ENCODE measurements at regions not wholly inside any gene's neighbourhood (a gene's known extent, or its start where the extent isn't known, plus 50 kb on each side); places are given as distances from the start of the nearest gene placed in this dataset.

- FAIRE-seq (no peak), DNase-seq (ENCODE audit: low read depth, low spot score) (no peak), ATAC-seq (no peak)
- SMC1A ChIA-PET (ENCODE audit: uncharacterized antibody, unreplicated experiment) = interaction anchor here (1.3 kb wide), 1 partner anchor 9 kb away, joined by 4 read pairs; no protein-coding TSS in a partner anchor
- Histone ChIP-seq H2AFZ (ENCODE audit: control insufficient read depth, low read depth, low read length) (no peak overlapping the region), H3K9ac (ENCODE audit: control insufficient read depth, insufficient read depth, low read length) (no peak overlapping the region), H3K36me3 (ENCODE audit: control insufficient read depth in 2 of 2, insufficient read depth in 2 of 2, low read length in 1 of 2) (no peaks in the 10 kb centered on the region), H3K9me3 (replicated peaks; ENCODE audit: control insufficient read depth, insufficient read depth, low read length) (no peaks in the 10 kb centered on the region), H3K27ac (ENCODE audit: control insufficient read depth, insufficient read depth) (no peak overlapping the region), H4K20me1 (ENCODE audit: control insufficient read depth, insufficient read depth) (no peaks in the 10 kb centered on the region), H3K4me3 (no peak overlapping the region), H3K4me1 (ENCODE audit: control insufficient read depth, insufficient read depth, low read length) (no peaks in the 10 kb centered on the region), H3K27me3 (replicated peaks in 1 of 2; ENCODE audit: control insufficient read depth in 2 of 2, insufficient read depth in 2 of 2, low read length in 1 of 2) (no peaks in the 10 kb centered on the region; a peak in 1 of 4 replicates), H3K4me2 (ENCODE audit: control insufficient read depth, insufficient read depth) (no peak overlapping the region), H3K79me2 (ENCODE audit: control insufficient read depth, insufficient read depth, low read length) (no peaks in the 10 kb centered on the region)
- intact Hi-C loops (cut with micrococcal nuclease; ENCODE audit: unreplicated experiment) (no loop called here), in situ Hi-C loops (cut with MboI) (no loop called here)
- CTCF ChIA-PET = no interaction called here
- no TSS peak for BruUV-seq (replicated peaks)
- WGBS (ENCODE audit: insufficient coverage, insufficient replicate concordance, low lambda C conversion rate, missing lambda C conversion rate) = 35% methylated on average over 7 of the region's 7 CpGs
- RAD21 ChIA-PET (ENCODE audit: unreplicated experiment) = no interaction called here
- POLR2A ChIA-PET = no interaction called here
- TF ChIP-seq BMI1 (IDR thresholded peaks at IDR 0.05; ENCODE audit: borderline replicate concordance) (no peak), JUND (IDR thresholded peaks at IDR 0.05; ENCODE audit: low read depth, low read length) (no peak), TAF1 (IDR thresholded peaks at IDR 0.05; ENCODE audit: borderline replicate concordance, low read depth, low read length) (no peak), PKNOX1 (IDR thresholded peaks at IDR 0.05) (no peak), NFYA (IDR thresholded peaks at IDR 0.05; ENCODE audit: borderline replicate concordance, low read depth, low read length) (no peak), MEF2A (IDR thresholded peaks at IDR 0.05; ENCODE audit: insufficient read depth, low read depth, low read length) (no peak), GATAD2B (conservative IDR thresholded peaks at IDR 0.05; ENCODE audit: low read depth) (no peak), SPI1 (IDR thresholded peaks at IDR 0.05; ENCODE audit: borderline replicate concordance, insufficient read depth, low read depth, low read length) (no peak), CHD1 (IDR thresholded peaks at IDR 0.05; ENCODE audit: low read depth, low read length) (no peak), EZH2 (IDR thresholded peaks at IDR 0.05; ENCODE audit: borderline replicate concordance, control insufficient read depth, low read depth, low read length) (no peak), MYB (IDR thresholded peaks at IDR 0.05; ENCODE audit: borderline replicate concordance, low read depth, low read length) (no peak), NKRF (conservative IDR thresholded peaks at IDR 0.05) (no peak), RBBP5 (conservative IDR thresholded peaks at IDR 0.05) (no peak)
- TF ChIP-seq, protein P1, sequence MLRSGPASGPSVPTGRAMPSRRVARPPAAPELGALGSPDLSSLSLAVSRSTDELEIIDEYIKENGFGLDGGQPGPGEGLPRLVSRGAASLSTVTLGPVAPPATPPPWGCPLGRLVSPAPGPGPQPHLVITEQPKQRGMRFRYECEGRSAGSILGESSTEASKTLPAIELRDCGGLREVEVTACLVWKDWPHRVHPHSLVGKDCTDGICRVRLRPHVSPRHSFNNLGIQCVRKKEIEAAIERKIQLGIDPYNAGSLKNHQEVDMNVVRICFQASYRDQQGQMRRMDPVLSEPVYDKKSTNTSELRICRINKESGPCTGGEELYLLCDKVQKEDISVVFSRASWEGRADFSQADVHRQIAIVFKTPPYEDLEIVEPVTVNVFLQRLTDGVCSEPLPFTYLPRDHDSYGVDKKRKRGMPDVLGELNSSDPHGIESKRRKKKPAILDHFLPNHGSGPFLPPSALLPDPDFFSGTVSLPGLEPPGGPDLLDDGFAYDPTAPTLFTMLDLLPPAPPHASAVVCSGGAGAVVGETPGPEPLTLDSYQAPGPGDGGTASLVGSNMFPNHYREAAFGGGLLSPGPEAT (IDR thresholded peaks at IDR 0.05; ENCODE audit: low read depth) = no peak
- TF ChIP-seq, protein P2, sequence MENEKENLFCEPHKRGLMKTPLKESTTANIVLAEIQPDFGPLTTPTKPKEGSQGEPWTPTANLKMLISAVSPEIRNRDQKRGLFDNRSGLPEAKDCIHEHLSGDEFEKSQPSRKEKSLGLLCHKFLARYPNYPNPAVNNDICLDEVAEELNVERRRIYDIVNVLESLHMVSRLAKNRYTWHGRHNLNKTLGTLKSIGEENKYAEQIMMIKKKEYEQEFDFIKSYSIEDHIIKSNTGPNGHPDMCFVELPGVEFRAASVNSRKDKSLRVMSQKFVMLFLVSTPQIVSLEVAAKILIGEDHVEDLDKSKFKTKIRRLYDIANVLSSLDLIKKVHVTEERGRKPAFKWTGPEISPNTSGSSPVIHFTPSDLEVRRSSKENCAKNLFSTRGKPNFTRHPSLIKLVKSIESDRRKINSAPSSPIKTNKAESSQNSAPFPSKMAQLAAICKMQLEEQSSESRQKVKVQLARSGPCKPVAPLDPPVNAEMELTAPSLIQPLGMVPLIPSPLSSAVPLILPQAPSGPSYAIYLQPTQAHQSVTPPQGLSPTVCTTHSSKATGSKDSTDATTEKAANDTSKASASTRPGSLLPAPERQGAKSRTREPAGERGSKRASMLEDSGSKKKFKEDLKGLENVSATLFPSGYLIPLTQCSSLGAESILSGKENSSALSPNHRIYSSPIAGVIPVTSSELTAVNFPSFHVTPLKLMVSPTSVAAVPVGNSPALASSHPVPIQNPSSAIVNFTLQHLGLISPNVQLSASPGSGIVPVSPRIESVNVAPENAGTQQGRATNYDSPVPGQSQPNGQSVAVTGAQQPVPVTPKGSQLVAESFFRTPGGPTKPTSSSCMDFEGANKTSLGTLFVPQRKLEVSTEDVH (IDR thresholded peaks at IDR 0.05; ENCODE audit: low read depth, partially characterized antibody) = no peak
Observed at GRCh38 chr1:58346036-58346355, 200.5 kb downstream of the OMA1 start.

Data from GM12878 (cell line).